ENCODE measurements at regions not wholly inside any gene's neighbourhood (a gene's known extent, or its start where the extent isn't known, plus 50 kb on each side); places are given as distances from the start of the nearest gene placed in this dataset.

- no peak overlapping the region for H3K27ac ChIP-seq (ENCODE audit: control insufficient read depth, insufficient read depth, low read length)
- peaks cover 3% of the 10 kb centered on the region for H3K4me1 ChIP-seq (ENCODE audit: control insufficient read depth, extremely low read depth, insufficient read depth, low read length)
- FAIRE-seq (no peak), DNase-seq (ENCODE audit: low read depth, low spot score) (no peak)
- peaks cover 4% of the 10 kb centered on the region for H3K27me3 ChIP-seq (ENCODE audit: control insufficient read depth, extremely low read depth, insufficient read depth, low read length)
- no peak overlapping the region for H3K4me3 ChIP-seq (ENCODE audit: control insufficient read depth in 2 of 3, extremely low read depth in 1 of 3, insufficient read depth in 2 of 3, low read depth in 1 of 3, low read length in 3 of 3)
- H3K9me3 ChIP-seq (ENCODE audit: control insufficient read depth, low read depth, low read length) = no peaks in the 10 kb centered on the region
- no peak overlapping the region for H3K4me2 ChIP-seq (ENCODE audit: control insufficient read depth, extremely low read depth, insufficient read depth, low read depth, low read length)
- no peaks in the 10 kb centered on the region for H3K36me3 ChIP-seq (ENCODE audit: control insufficient read depth in 2 of 2, extremely low read depth in 1 of 2, insufficient read depth in 2 of 2, low read length in 2 of 2)
- H2AFZ ChIP-seq (ENCODE audit: control insufficient read depth, low read length) = no peak overlapping the region
- no peaks in the 10 kb centered on the region for H3K79me2 ChIP-seq (ENCODE audit: control insufficient read depth, insufficient read depth, low read length)
- no peaks in the 10 kb centered on the region for H3K9me1 ChIP-seq (ENCODE audit: control insufficient read depth, extremely low read depth, insufficient read depth, low read length)
- H4K20me1 ChIP-seq (ENCODE audit: control insufficient read depth, extremely low read depth, insufficient read depth, low read length) = no peaks in the 10 kb centered on the region
- H3K9ac ChIP-seq (ENCODE audit: control insufficient read depth, extremely low read depth, insufficient read depth, low read length) = no peak overlapping the region
- TF ChIP-seq, protein P1, sequence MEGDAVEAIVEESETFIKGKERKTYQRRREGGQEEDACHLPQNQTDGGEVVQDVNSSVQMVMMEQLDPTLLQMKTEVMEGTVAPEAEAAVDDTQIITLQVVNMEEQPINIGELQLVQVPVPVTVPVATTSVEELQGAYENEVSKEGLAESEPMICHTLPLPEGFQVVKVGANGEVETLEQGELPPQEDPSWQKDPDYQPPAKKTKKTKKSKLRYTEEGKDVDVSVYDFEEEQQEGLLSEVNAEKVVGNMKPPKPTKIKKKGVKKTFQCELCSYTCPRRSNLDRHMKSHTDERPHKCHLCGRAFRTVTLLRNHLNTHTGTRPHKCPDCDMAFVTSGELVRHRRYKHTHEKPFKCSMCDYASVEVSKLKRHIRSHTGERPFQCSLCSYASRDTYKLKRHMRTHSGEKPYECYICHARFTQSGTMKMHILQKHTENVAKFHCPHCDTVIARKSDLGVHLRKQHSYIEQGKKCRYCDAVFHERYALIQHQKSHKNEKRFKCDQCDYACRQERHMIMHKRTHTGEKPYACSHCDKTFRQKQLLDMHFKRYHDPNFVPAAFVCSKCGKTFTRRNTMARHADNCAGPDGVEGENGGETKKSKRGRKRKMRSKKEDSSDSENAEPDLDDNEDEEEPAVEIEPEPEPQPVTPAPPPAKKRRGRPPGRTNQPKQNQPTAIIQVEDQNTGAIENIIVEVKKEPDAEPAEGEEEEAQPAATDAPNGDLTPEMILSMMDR (optimal IDR thresholded peaks at IDR 0.05 in 1 of 3, IDR thresholded peaks at IDR 0.05 in 1 of 3, conservative IDR thresholded peaks at IDR 0.05 in 1 of 3; ENCODE audit: extremely low read depth in 1 of 3, insufficient read depth in 2 of 3, low read length in 3 of 3) = no peak
- TF ChIP-seq EZH2 (IDR thresholded peaks at IDR 0.05; ENCODE audit: low read length) = no peak
- dilution Hi-C loops (cut with MboI; ENCODE audit: extremely low pct_ligation_motif_present, low sequenced_read_pairs) = no loop called here
Measured at GRCh38 chr7:142327628-142328405, 70.0 kb upstream of the PRSS58 start.

- DNase-seq (ENCODE audit: low read depth, low spot score) (no peak), FAIRE-seq (no peak)
- TF ChIP-seq, protein P1 (optimal IDR thresholded peaks at IDR 0.05 in 1 of 3, IDR thresholded peaks at IDR 0.05 in 1 of 3, conservative IDR thresholded peaks at IDR 0.05 in 1 of 3; ENCODE audit: extremely low read depth in 1 of 3, insufficient read depth in 2 of 3, low read length in 3 of 3) = peak; percentile 50 to 83 (median 77)
- TF ChIP-seq EZH2 (IDR thresholded peaks at IDR 0.05; ENCODE audit: low read length) = no peak
- H3K36me3 ChIP-seq (ENCODE audit: control insufficient read depth in 2 of 2, extremely low read depth in 1 of 2, insufficient read depth in 2 of 2, low read length in 2 of 2) = no peaks in the 10 kb centered on the region
- no peaks in the 10 kb centered on the region for H4K20me1 ChIP-seq (ENCODE audit: control insufficient read depth, extremely low read depth, insufficient read depth, low read length)
- peaks cover 3% of the 10 kb centered on the region for H3K4me1 ChIP-seq (ENCODE audit: control insufficient read depth, extremely low read depth, insufficient read depth, low read length)
- no peaks in the 10 kb centered on the region for H3K9me3 ChIP-seq (ENCODE audit: control insufficient read depth, low read depth, low read length)
- H2AFZ ChIP-seq (ENCODE audit: control insufficient read depth, low read length) = peak overlapping the region; percentile 1
- H3K9ac ChIP-seq (ENCODE audit: control insufficient read depth, extremely low read depth, insufficient read depth, low read length) = no peak overlapping the region
- peaks cover 3% of the 10 kb centered on the region for H3K27me3 ChIP-seq (ENCODE audit: control insufficient read depth, extremely low read depth, insufficient read depth, low read length)
- no peak overlapping the region for H3K4me3 ChIP-seq (ENCODE audit: control insufficient read depth in 2 of 3, extremely low read depth in 1 of 3, insufficient read depth in 2 of 3, low read depth in 1 of 3, low read length in 3 of 3)
- dilution Hi-C loops (cut with MboI; ENCODE audit: extremely low pct_ligation_motif_present, low sequenced_read_pairs) = no loop called here
- no peak overlapping the region for H3K4me2 ChIP-seq (ENCODE audit: control insufficient read depth, extremely low read depth, insufficient read depth, low read depth, low read length)
- H3K9me1 ChIP-seq (ENCODE audit: control insufficient read depth, extremely low read depth, insufficient read depth, low read length) = no peaks in the 10 kb centered on the region
- H3K27ac ChIP-seq (ENCODE audit: control insufficient read depth, insufficient read depth, low read length) = no peak overlapping the region
- H3K79me2 ChIP-seq (ENCODE audit: control insufficient read depth, insufficient read depth, low read length) = no peaks in the 10 kb centered on the region
Measured at GRCh38 chr7:142323706-142324105, 65.8 kb upstream of the PRSS58 start.
